HCT116 (cell line): ENCODE measurements at regions not wholly inside any gene's neighbourhood (a gene's known extent, or its start where the extent isn't known, plus 50 kb on each side); places are given as distances from the start of the nearest gene placed in this dataset.

Experiments used
- ATAC-seq: fragments of 200-7000 bp; cut with Tn5 transposase; 2 replicates; pipeline ENCODE4 v1.9.1; 2020; ENCODE audit warnings: mild to moderate bottlenecking, moderate library complexity
- BruUV-seq: library from RNA; stranded (reverse); fragments of 400-500 nt; replicated peaks from 2 replicates; lab custom pipeline; 2021; lab: Mats Ljungman, UMichigan
- CTCF ChIA-PET: fragments of 300-600 bp; sonication (Branson Sonifier 250); formaldehyde crosslinking; loops from one replicate; lab custom pipeline; 2021; ENCODE audit warnings: antibody characterized with exemption; lab: Charles Lee
- POLR2A ChIA-PET: fragments of 300-600, 350-600 bp; sonication (Branson Sonifier 250); formaldehyde crosslinking; loops from one replicate; lab custom pipeline; 2021; ENCODE audit warnings: antibody characterized with exemption; lab: Charles Lee
- RAD21 ChIA-PET, 2 experiments: fragments of 300-600 bp; sonication (Branson Sonifier 250); formaldehyde crosslinking; loops; one replicate each; lab custom pipeline; 2023; ENCODE audit warnings: low total read pairs in 2 of 2; ENCODE audit not compliant: uncharacterized antibody in 2 of 2, unreplicated experiment in 2 of 2, low non-redundant PET in 1 of 2; lab: Charles Lee
- DNase-seq: peaks from one replicate; pipeline ENCODE4 v3.0.0-alpha.2; 2010; ENCODE audit warnings: low read depth, low spot score
- H2AFZ ChIP-seq: fragments of 200-600 bp; shearing (Covaris generic), sonication (generic); 2 replicates; pipeline ENCODE4 v1.6.1; 2017; ENCODE audit warnings: low read depth, mixed run types, mixed read lengths, antibody characterized with exemption, low read length; ENCODE audit not compliant: poor library complexity, severe bottlenecking
- H3K27ac ChIP-seq: 2 replicates; pipeline ENCODE4 v1.5.1; 2012; ENCODE audit warnings: low read depth, low read length
- H3K27me3 ChIP-seq: fragments of 200-600 bp; sonication (generic); 2 replicates; pipeline ENCODE4 v1.6.1; 2016; ENCODE audit warnings: mixed run types, low read length, mixed read lengths; ENCODE audit not compliant: insufficient read depth
- H3K36me3 ChIP-seq, 2 experiments: fragments of 200-500 bp in 1 of 2; fragments of 200-600 bp in 1 of 2; sonication (Bioruptor generic) in 1 of 2; sonication (generic) in 1 of 2; 2 replicates each; pipeline versions ENCODE4 v1.5.1 to v1.6.1; 2014 to 2016; ENCODE audit warnings: low read length in 2 of 2, inconsistent platforms in 1 of 2, mixed read lengths in 1 of 2, mixed run types in 1 of 2; ENCODE audit not compliant: insufficient read depth in 2 of 2, control insufficient read depth in 1 of 2
- H3K4me1 ChIP-seq, 2 experiments: fragments of 200-600 bp in 1 of 2; sonication (generic) in 1 of 2; 2 replicates each; pipeline versions ENCODE4 v1.5.1 to v1.6.1; 2012 to 2017; ENCODE audit warnings: low read length in 2 of 2, inconsistent platforms in 1 of 2, mild to moderate bottlenecking in 1 of 2, mixed read lengths in 1 of 2, mixed run types in 1 of 2, moderate library complexity in 1 of 2; ENCODE audit not compliant: insufficient read depth in 2 of 2, control insufficient read depth in 1 of 2
- H3K4me2 ChIP-seq: fragments of 200-600 bp; sonication (generic); 2 replicates; pipeline ENCODE4 v1.6.1; 2017; ENCODE audit warnings: mixed run types, low read length, mixed read lengths
- H3K4me3 ChIP-seq, 2 experiments: fragments of 200-600 bp in 1 of 2; sonication (generic) in 1 of 2; replicated peaks in 1 of 2; 2 replicates each; pipeline ENCODE4 v1.5.1; 2011 to 2016; ENCODE audit warnings: low read length in 2 of 2, control low read depth in 1 of 2, low read depth in 1 of 2, mild to moderate bottlenecking in 1 of 2, mixed read lengths in 1 of 2, mixed run types in 1 of 2
- H3K79me2 ChIP-seq: fragments of 200-600 bp; sonication (generic); 2 replicates; pipeline ENCODE4 v1.6.1; 2017; ENCODE audit warnings: mild to moderate bottlenecking, mixed run types, low read length, moderate library complexity, mixed read lengths; ENCODE audit not compliant: insufficient read depth
- H3K9ac ChIP-seq: fragments of 200-600 bp; sonication (generic); 2 replicates; pipeline ENCODE4 v1.6.1; 2016; ENCODE audit warnings: low read length, mixed read lengths
- H3K9me2 ChIP-seq: fragments of 200-600 bp; sonication (generic), shearing (Covaris generic); 2 replicates; pipeline ENCODE4 v1.6.1; 2017; ENCODE audit warnings: mixed run types, mild to moderate bottlenecking, moderate library complexity; ENCODE audit not compliant: insufficient read depth
- H3K9me3 ChIP-seq, 2 experiments: fragments of 200-500 bp in 1 of 2; fragments of 200-600 bp in 1 of 2; sonication (Bioruptor generic) in 1 of 2; sonication (generic) in 1 of 2; 2 replicates each; pipeline ENCODE4 v1.6.1; 2014 to 2017; ENCODE audit warnings: low read length in 2 of 2, mixed read lengths in 2 of 2, inconsistent platforms in 1 of 2, low read depth in 1 of 2, mild to moderate bottlenecking in 1 of 2, mixed run types in 1 of 2, moderate library complexity in 1 of 2; ENCODE audit not compliant: control insufficient read depth in 1 of 2, insufficient read depth in 1 of 2
- H4K20me1 ChIP-seq: fragments of 200-600 bp; sonication (generic), shearing (Covaris generic); 2 replicates; pipeline ENCODE4 v1.6.1; 2017; ENCODE audit warnings: mixed run types, mild to moderate bottlenecking, moderate library complexity; ENCODE audit not compliant: insufficient read depth
- ATF3 ChIP-seq: IDR thresholded peaks from 2 replicates; pipeline ENCODE4 v1.6.1; 2012
- CEBPB ChIP-seq: IDR thresholded peaks from 2 replicates; pipeline ENCODE4 v1.6.1; 2012; ENCODE audit warnings: low read depth
- ELF1 ChIP-seq: IDR thresholded peaks from 2 replicates; pipeline ENCODE4 v1.6.1; 2012; ENCODE audit warnings: low read depth, borderline replicate concordance
- JUND ChIP-seq: IDR thresholded peaks from 2 replicates; pipeline ENCODE4 v1.6.1; 2012
- POLR2A ChIP-seq: IDR thresholded peaks from 2 replicates; pipeline ENCODE4 v1.7.0; 2011; ENCODE audit warnings: borderline replicate concordance; ENCODE audit not compliant: insufficient read depth, insufficient read length; ENCODE audit errors: extremely low read depth
- REST ChIP-seq: IDR thresholded peaks from 2 replicates; pipeline ENCODE4 v1.6.1; 2012; ENCODE audit warnings: low read depth
- intact Hi-C: fragments of 100-400 bp; cut with micrococcal nuclease; formaldehyde crosslinking; loops from 2 replicates; pipeline ENCODE4 v1.10.0; 2022

GRCh38 chr2:13601506-13601905 lies 884.8 kb downstream of the TRIB2 start:
- no peak for ATAC-seq
- CTCF ChIA-PET, result no interaction called here
- no peak overlapping the region for H3K4me3 ChIP-seq
- POLR2A ChIA-PET, result no interaction called here
- no peaks in the 10 kb centered on the region for H3K27me3 ChIP-seq
- H3K79me2 ChIP-seq, result no peaks in the 10 kb centered on the region
- intact Hi-C loops, result no loop called here
- RAD21 ChIA-PET, result no interaction called here
- H4K20me1 ChIP-seq, result no peaks in the 10 kb centered on the region
- BruUV-seq, result no TSS peak
- H3K9me2 ChIP-seq, result no peaks in the 10 kb centered on the region
- H3K4me1 ChIP-seq, result no peaks in the 10 kb centered on the region
- no peak overlapping the region for H3K27ac ChIP-seq
- no peak overlapping the region for H2AFZ ChIP-seq
- TF ChIP-seq ATF3 (no peak), JUND (no peak), ELF1 (no peak), REST (no peak), POLR2A (no peak), CEBPB (no peak)
- TF ChIP-seq, all 23 proteins: peak for 0
- Histone ChIP-seq H3K9me3 (peaks cover 5 to 33% of the 10 kb centered on the region in 2 experiments; a peak in 2 of 4 replicates), H3K4me2 (no peak overlapping the region), H3K36me3 (no peaks in the 10 kb centered on the region), H3K9ac (no peak overlapping the region)
- DNase-seq, result no peak
